CD1c-positive myeloid dendritic cell (primary cell): ENCODE measurements at regions not wholly inside any gene's neighbourhood (a gene's known extent, or its start where the extent isn't known, plus 50 kb on each side); places are given as distances from the start of the nearest gene placed in this dataset.
A peak's percentile ranks its signal among the peaks of the same experiment; 100 is the strongest.

Experiments
- DNase-seq: peaks from one replicate; pipeline ENCODE4 v3.0.0-alpha.2; 2016; ENCODE audit errors: extremely low spot score

DNA sequence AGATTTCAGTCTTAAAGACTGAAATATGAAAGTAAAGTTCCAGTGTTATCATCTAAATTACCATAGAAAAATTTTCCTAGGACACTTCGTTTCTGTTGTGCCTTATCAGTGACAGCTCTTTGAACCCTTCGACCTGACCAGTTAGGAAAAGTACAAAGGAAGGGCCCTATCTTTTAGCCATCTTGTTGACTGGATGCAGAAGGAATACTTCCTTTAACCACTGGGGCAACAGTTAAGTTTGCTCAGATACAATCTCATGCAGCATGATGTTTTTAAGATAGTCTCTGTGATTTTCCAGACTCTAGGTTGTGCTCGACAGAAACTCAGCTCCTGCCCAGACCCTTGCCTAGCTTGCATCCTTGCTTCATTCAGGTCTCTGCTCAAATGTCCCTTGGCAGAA lies 210.5 kb upstream of the RPS6KA3 start:
- DNase-seq = no peak

DNA sequence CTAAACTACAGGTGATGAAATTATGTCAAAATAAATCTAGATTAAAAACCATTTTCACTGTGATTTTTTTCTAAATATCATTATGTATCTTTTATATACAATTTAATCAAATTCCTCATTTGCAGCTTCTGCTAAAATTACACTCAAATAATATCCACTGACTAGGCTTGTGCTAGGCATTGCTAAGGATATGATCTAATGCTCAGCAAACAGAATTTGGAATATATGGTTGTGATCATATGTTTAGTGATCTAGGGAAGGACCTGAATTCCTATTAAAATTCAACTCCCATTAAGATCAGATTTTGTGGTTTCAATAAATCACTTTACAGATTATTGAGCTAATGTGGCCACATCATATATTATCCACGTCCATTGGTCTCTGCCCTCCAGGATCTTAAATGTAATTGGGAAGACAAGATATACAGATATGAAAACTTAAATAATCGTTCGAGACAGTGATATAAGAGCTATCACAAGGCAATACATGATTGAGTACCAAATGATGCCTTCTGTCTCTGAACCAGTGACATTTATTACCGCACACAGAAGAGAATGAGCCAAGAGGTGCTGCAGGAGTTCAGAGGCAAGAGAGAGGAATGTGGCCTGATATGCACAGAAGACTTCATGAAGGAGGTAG lies 206.0 kb upstream of the RPS6KA3 start:
- DNase-seq = no peak

DNA sequence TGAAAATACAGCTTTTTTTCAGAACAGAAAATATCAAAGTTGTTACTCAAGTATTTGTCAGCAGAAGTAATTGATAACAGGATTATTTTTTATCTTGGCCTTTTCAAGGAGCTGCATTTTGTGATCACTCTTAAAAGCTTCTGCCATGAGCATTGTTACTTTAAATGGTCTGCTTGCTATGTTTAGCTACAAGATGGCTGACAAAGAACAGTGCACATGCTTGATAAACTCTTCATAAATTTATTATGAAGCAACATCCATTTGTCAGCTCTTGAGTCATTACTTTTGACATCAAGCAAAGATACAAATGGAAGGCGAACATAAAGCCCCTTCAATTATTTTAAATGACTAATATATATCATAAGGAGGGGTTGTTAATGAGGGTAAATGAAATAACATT lies 205.4 kb upstream of the RPS6KA3 start:
- DNase-seq = no peak

DNA sequence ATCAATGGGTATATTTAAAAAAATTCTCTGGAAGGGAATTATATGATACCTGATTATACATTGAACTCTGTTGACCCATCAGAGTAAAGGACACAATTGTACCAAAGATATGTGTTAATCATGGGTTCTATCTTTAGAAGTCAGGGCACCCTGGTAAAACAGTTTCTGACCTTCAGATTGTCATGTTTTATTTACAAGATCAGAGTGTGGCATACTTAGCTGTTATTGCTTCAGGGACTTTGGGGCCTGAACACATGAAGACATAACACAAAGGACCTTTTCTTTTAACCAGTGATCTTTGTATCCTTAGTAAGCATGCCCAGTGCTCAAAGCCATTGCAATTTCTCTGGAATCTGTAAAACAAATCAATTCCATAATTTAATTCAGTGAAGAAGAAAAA lies 204.8 kb upstream of the RPS6KA3 start:
- DNase-seq = no peak

DNA sequence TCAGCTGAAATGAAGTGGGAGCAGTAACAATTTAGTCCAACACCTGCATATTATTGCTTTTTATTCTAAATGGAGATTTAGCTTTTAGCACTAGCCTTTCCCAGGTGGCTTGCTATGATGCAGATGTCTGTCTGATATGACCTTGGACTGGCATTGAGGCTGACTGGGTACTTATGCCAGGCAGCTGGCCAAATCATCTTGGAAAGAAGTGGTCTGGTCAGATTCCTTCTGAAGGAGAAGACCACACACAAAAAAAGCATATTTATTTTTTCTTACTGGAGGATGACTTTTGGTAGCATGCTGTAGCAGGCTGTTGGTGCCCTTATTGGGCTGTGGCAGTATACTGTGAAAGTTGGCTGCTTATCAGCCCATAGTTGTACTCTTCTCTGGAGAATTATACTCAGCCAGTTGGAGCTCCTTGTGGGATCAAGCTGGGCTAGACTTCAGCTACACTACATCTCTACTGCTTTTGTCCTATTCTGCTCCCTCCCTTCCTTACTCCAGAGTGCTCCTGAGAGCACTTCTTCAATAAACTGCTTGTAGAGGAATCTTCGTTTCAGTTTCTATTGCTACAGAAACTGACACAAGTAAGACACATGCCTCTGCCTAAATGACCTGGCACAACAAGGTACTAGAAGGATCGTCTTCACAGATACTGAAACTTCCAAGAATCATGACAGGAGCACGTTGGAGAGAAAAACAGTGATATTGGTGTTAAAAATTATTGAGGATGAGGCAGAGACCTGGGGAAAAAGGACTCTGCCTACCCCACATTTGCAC lies 196.8 kb upstream of the RPS6KA3 start:
- no peak for DNase-seq

DNA sequence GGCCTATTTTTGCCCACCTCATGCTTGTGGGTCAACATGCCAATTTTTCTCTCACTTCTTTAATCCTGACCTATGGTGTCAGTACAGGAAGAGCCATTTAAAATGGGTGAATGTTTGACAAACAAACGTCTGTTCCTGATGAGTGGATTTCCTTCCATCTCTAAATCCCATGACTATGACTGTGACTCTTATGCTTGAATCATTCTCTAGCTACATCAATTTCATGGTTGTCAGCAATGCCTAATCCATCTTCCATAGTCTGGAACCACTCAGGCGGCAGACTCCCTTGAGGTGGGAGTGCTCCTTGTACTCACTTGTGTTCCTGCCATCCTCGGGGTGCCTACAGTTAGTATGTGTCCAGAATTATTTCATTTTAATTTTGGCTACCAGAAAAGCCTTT lies 194.9 kb upstream of the RPS6KA3 start:
- no peak for DNase-seq

DNA sequence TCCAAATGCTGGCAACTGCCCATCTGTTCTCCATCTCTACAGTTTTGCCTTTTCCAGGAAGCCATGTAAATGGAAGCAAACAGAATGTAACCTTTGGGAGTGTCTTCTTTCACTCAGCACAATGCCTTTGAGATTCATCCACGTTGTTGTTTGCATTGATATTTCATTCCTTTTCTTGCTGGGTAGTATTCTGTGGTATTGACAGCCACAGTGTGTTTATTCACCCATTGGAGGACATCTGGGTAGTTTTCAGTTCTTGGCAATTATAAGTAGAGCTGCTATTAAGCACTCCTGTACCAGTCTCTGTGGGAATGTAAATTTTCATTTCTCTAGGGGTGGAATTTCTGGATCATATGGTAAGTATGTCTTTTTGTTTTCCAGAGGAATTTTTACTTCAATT lies 194.3 kb upstream of the RPS6KA3 start:
- DNase-seq = no peak

DNA sequence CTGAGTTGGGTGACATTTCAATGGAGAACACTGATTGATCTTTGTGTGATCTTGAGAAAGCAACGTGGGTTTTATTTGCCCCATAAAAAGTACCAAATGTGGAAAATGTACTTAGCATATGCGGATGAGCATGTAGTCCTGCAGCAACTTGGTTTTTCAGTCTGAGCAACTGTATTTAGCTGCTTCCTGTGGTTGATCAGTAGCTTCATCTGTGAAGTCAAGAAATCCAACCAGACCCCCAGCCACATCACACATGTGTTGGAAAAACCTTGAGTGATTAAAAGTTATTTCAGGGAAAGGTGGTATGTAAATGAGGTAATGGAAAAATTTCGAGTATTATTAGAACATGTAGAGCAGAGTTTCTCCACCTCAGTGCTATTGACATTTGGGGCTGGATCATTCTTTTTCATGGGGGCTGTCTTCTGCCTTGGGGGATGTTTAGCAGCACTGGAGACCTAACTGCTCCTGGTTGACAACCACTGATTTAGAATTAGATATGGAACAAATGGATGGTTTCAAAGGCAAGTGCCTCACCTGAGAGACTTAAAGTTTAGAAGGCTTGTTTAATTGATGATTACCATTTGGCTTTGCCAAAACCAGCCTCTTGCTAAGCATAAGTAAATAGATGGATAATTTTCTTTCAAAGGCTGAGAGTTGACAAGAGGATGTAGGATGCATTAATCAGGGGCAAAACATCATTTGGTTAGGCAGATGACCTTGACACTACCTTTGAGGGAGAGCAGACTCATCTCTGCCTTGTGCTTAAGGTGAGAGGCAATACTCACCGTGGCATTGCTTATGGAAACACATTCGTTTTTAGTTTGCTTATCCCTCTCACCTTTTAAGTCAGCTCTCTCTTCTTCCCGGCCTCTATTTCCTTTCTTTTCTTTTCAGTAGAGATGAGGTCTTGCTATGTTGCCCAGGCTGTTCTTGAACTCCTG lies 193.0 kb upstream of the RPS6KA3 start:
- no peak for DNase-seq

DNA sequence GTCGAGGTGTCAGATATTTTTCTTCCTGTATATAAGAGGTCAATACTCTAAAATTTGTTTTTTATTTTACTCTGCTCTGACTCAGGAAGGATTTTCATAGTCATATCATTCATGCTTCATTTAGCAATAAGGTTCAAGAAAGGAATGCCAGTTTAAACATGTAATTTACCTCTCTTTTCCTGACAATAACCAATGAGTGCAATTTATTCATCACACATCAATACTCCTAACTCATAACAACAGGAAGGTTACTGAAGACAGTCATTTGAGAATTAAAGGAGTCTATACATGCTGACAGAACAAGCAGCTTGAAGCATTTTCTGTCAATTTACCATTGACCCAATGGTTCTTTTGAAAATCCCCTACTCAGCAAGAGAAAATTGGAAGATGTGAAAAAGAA lies 190.3 kb upstream of the RPS6KA3 start:
- no peak for DNase-seq

DNA sequence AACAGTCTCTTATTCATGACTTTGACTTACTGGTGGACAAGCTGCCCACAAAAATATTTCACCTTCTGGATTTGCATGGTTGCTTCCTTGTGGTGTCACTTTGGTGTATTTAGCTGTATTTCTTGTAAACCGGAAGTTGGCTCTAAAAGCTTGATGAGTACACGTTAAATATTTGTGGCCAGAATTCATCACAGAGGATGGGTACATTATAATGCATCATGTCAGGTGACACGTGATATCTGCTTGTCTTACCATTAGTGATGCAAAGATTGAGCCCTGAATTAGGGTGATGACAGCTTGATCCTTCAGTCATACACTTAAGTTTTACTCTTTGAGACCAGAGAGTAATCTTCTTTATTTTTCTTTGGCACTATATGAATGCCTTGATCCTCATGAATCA lies 188.3 kb upstream of the RPS6KA3 start:
- no peak for DNase-seq

DNA sequence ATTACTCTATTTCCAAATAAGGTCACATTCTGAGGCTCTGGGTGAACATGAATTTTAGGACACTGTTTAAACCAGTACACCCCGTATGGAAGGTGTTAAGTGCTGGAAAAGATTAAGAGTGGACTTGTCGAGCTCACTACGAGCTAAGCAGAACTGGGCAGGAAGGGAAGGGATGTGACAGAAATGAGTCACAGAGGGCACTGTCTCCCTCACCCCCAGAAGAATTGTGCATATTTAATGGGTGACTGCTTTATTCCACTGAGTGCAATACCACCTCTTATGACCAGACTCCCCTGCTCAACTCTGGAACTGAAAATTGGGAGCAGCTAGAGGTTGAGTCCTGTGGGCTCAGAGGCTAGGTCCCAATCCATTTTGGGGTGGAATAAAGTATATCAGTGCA lies 187.4 kb upstream of the RPS6KA3 start:
- DNase-seq = no peak

DNA sequence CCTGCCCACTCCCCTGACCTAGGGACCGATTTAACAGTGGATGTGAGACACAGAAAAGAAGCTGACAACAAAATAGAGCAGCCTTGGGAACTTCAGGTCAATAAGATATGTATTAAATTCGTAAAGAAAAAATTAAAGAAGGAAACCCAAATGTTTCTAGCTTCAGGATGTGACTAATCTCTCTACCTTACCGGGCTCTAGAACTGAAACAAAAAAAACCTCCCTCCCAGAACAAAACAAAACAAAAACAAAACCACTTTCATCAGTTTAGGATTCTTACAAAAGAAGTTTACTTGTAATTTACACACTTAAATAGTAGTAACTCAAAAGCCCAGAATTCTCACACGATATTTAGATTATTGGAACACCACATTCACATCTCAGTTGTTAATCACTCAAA lies 185.8 kb upstream of the RPS6KA3 start:
- no peak for DNase-seq

DNA sequence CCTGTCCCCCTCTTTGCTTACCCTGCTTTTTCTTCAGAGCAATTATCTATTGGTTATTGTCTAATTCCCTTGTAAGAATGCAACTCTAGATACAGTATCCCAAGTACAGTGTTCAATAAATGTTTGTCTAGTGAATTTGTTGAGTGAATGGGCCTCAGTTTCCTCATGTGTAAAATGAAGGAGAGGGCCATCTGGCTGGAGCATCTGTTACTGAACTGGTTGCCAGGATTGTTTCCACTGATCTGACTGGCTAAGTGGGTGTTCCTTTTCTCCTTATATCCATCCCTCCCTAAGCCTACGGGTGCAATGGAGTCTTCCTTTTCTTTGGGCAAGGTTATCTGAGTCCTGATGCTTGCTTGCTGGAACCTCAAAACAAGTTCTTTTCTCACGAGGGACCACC lies 185.2 kb upstream of the RPS6KA3 start:
- DNase-seq = no peak

DNA sequence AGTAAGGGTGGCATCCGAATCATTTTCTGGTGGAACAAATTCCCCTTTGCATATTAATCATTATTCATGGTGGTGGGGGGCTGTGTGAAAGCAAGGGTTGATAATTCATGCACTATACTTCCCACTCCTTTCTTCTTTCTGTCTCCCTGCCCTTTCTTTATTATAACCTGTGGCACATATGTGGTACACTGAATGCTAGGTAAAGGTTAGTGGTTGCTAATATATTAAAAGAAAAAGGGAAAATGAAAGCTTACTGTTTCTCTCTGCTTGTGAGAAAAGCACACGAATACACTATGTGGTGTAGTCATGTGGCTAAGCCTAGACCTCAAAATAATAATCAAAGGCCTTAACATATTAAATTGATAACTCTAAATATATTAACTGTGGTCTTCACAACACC lies 178.4 kb upstream of the RPS6KA3 start:
- no peak for DNase-seq

DNA sequence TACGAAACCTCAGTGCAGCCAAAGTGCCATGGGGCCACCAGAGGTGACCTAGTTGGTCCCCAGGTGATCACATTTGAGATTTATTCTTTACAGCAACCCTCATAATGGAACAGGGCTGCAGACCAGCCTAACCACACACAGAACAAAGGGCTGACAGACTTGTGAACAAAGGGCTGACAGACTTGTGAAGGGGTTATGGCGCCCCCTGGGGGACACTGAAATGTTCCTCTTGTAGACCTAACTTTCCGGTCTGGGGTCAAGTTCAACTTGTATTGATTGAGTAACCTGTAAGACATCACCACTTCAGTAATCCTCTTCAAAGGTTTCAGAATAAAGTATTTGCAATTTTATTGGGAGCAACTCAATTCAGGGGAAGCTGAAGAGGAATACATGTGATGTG lies 175.9 kb upstream of the RPS6KA3 start:
- DNase-seq = peak; percentile 81

DNA sequence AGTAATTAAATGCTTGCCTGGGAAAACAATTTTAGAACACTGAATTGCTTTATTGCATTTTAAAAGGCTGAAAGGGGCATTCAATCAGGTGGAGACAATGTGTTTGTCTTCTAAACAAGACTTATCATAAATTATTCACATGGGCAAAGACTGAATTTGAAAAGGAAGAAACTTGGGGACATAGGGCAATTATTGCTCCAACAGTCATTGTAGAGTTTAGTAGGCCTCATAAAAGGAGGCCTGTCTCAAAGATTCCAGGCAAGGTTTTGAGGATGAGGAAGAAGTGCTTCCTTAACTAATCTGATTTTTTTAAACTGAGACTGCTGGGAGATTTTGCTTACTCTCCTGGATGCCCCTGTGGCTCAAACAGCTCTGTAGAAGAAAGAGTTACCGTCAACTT lies 174.4 kb upstream of the RPS6KA3 start:
- DNase-seq = no peak

DNA sequence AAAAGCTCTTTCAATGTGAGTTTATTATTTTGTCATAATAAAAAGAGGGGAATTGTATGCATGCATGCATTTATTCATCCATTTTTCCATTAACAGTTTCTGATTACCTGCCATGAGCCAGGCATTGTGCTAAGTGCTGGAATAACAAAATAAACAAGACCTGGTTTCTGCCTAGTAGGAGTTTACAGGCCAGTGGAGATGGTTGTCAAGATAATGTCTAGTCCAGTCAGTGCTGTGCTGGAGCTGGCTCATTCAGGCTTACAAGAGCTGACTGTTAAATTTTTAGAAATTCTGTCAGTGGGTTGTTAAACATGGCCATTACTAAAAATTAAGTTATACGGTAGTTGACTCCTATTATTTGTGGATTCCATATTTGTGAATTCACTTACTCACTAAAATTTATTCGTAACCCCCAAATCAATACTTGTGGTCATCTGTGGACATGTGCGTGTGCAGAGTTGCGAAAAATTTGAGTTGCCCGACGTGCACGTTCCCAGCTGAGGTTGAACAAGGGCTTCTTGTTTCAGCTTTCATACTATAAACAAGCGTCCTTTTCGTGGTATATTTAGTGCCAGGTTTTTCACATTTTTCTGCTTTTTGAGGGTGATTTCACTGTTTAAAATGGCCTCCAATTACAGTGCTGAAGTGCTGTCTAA lies 172.3 kb upstream of the RPS6KA3 start:
- no peak for DNase-seq

DNA sequence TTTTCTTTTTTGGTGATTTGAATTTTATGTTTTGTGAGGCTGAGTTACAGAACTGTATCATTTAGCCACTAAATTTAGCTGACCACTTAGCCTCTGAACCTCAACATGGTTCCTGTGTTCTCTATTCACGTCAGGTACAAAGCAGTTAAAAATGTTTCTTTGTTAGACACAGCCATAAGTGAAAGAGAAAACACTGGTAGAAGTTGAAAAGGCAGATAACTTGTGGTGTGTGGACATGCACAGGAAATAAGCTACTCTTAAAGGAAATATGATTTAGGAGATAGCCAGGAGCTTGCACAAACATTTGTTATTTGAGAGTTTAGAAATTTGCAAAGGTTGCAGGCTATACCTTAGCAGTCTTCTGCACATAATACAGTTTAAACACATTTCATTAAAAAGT lies 171.0 kb upstream of the RPS6KA3 start:
- DNase-seq = no peak

DNA sequence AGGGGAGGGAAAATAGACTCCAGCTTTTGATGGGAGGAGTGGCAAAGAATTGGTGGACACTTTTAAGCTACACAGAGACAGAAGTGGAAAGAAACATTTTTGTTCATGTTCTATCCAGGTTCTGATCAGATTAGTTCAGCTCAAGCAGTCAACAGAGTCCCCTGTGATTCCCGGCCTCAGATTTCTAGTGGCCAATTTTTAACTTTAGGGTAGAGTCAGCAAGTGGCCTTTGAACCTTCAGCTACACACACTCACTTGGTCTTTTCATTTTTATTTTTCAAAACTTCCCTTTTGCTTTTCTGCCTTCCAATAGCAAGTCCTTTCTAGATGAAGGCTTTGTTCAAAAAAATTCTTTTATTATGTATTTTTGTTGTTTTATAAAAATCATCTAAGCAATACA lies 169.2 kb upstream of the RPS6KA3 start:
- DNase-seq = no peak

DNA sequence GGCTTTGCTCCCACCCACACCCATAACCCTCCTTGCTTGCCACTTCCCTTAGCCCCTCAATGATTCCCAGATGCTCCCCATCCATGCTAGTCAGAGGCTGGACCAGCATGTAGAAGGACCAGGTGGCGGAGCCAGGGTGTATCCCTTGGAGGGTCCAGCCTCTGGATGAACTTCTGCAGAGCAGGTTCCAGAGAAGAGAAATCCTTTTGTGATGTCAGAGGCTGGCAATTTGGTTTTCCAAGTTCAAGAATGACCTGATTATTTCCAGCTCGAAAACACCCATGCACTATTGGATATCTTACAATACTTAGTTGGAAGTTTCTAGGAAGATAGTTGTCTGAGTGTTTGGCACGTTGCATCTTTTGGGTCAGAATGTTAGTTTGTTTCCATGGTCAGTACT lies 168.3 kb upstream of the RPS6KA3 start:
- DNase-seq = no peak

DNA sequence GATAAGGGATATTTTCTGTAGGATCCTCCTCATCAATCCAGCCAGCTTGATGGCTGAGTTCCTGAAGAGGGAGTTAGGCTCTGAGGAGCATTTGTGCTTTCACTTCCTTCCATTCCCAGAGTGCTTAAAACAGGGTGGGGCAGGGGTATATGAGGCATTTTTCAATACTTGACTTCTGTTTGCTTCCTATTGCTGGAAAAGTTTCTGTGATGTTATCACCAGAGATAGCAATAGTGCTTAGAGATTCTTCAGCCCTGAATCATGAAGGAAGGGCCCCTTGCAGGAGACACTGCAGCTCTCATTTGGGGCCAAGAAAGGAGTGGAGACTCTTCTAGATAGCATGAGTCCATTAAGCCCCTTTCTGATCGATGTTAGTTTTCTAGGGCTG lies 166.7 kb upstream of the RPS6KA3 start:
- DNase-seq = no peak

DNA sequence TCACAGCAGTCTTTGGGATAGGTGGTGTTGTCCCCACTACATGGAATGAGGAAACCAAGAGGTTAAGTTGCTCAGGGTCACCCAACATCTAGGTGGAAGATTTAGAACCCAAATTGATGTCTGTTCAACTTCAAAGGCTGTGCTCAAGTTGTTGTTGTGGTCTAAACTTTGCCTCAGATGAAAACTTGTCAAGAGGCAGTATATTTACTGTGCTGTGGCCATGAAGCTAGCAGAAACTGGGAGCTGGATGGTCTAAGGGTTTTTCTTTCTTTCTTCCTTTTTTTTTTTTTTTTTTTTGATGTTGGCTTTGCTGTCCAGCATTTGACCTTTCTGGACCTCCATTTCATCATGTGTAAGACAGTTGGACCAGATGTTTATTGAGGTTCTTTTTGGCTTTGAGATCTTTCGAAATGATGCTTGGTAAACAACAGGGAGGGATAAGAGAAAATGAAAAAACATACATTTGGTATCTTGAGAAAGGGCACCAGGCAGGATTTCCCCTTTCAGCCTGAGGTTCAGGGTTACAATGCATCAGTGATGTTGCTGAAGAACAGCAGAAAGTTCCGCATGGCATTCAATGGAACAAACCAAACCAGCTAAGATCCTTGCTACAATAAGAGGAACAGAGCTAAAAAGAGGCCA lies 166.2 kb upstream of the RPS6KA3 start:
- DNase-seq = peak; percentile 30
